ENCODE measurements at regions not wholly inside any gene's neighbourhood (a gene's known extent, or its start where the extent isn't known, plus 50 kb on each side); places are given as distances from the start of the nearest gene placed in this dataset.
A peak's percentile ranks its signal among the peaks of the same experiment; 100 is the strongest.

DNA sequence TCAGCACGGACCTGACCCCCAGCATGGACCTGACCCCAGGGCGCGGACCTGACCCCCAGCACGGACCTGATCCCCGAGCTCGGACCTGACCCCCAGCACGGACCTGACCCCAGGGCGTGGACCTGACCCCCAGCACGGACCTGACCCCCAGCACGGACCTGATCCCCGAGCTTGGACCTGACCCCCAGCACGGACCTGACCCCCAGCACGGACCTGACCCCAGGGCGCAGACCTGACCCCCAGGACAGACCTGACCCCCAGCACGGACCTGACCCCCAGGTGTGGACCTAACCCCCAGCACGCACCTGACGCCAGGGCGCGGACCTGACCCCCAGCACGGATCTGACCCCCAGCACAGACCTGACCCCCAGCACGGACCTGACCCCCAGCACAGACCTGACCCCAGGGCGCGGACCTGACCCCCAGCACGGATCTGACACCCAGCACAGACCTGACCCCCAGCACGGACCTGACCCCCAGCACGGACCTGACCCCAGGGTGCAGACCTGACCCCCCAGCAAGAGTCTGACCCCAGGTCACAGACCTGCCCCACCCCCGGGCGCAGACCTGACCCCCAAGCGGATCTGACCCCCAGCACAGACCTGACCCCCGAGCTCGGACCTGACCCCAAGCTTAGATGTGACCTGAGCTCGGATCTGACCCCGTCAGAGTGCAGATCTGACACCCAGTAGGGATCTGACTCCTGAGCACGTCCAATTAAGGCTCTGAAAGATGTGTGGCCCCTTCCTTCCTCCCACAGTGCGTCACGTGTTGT, 98.7 kb downstream of the C16orf95 start:
- no peak for DNase-seq (ENCODE audit: extremely low read depth, low read depth)

DNA sequence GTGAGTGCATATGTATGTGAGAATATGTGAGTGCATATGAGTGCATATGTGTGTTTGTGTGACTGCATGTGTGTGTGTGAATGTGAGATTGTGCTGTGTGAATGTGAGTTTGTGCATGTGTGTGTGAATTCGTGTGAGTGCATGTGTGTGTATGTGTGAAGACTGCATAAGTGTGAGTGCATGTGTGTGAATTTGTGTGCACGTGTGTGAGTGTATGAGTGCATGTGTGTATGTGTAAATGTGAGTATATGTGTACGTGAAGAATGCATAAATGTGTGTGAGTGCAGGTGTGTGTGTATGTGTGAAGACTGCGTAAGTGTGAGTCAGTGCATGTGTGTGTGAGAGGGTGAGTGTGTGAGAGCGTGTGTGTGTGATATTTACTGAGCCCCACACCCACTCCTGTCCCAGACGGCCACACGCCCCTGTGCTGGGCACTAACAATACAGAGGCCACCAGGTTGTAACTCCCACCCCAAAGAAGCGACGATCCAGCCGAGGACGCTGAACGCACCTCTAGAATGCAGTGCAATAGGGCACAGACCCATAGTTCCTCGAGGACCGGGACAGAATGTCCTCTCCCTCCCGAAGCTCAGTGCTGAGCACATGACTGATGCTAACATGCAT, 97.8 kb downstream of the C16orf95 start:
- DNase-seq (ENCODE audit: extremely low read depth, low read depth), result no peak

DNA sequence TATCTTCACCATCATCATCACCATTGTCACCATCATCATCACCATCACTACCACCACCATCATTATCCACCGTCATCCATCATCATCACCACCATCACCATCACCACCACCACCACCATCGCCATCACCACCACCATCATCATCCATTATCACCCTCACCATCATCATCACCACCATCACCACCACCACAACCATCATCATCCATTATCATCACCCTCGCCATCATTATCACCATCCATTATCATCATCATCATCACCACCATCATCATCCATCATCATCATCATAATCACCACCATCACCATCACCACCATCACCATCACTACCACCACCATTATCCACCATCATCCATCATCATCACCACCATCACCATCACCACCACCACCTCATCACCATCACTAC, 95.6 kb downstream of the C16orf95 start:
- no peak for DNase-seq (ENCODE audit: extremely low read depth, low read depth)

GRCh38 chr16:87222335-87222734, 94.9 kb downstream of the C16orf95 start:
- no peak for DNase-seq (ENCODE audit: extremely low read depth, low read depth)

- no peak for DNase-seq (ENCODE audit: extremely low read depth, low read depth)
These were observed 93.4 kb downstream of the C16orf95 start for GRCh38 chr16:87223656-87224248.

DNA sequence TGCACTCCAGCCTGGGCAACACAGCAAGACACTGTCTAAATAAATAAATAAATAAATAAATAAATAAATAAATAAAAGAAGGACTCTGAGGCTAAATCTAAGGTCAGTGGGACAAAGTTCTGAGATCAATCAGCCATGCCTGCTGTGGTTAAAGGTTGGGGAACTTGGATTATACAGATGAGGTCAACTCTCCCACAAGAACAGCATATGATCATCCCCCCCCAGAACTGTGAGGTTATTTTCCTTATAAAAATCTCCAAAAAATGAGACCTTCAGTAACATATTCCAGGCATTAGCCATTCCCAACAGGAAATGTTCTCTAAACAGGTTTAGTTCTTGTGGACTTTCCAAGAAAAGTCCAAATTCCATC, 90.3 kb downstream of the C16orf95 start:
- DNase-seq (ENCODE audit: extremely low read depth, low read depth), result no peak

DNA sequence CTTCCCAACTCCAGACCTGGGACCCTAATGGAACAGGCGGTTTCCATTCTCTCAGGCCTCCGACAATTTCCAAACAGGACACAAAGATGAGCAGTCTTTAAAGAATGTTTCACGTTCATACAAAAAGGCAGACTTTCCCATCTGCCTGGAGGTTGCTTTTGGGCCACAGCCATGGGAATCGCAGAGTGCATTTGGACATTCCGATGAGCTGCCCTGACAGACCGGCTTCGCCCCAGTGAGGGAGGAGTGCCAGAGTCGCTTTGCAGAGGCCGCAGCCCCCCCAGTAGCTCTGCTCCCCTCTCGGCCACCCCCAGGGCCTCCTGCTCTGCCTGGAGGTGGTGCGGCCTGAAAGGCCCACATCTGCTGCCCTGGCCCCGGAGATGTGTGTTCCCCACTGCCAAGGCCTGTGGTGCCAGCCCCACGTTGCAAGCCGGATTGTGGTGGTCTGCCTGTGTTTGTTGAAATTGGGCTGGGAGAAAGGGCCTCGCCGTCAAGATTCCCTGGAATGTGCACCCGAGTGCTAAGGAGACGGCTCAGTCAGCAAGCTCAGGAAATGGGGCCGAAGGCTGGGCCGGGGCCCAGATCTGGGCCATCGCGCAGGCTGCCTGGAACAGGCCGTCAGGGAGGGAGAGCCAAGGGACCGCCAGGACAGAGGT, 89.8 kb downstream of the C16orf95 start:
- DNase-seq (ENCODE audit: extremely low read depth, low read depth), result peak; percentile 56

DNA sequence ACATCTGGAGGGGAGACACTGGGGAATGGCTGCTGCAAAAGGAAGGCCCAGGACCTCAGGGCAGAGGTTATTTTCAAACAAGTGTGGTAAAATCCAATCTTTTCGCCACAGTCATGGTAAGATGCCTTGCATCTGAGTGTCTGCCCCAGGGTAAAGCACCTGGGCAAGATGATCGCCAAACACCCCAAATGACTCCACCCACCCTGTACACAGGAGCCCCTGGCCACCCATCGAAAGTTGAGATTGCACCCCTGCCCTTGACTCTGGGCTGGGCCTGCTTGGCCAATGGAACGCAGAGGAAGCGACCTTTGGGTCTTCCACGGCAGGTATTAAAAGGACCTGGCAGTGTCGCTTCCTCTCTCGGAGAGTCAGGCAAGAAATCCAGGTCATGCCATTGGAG, 88.8 kb downstream of the C16orf95 start:
- no peak for DNase-seq (ENCODE audit: extremely low read depth, low read depth)

DNA sequence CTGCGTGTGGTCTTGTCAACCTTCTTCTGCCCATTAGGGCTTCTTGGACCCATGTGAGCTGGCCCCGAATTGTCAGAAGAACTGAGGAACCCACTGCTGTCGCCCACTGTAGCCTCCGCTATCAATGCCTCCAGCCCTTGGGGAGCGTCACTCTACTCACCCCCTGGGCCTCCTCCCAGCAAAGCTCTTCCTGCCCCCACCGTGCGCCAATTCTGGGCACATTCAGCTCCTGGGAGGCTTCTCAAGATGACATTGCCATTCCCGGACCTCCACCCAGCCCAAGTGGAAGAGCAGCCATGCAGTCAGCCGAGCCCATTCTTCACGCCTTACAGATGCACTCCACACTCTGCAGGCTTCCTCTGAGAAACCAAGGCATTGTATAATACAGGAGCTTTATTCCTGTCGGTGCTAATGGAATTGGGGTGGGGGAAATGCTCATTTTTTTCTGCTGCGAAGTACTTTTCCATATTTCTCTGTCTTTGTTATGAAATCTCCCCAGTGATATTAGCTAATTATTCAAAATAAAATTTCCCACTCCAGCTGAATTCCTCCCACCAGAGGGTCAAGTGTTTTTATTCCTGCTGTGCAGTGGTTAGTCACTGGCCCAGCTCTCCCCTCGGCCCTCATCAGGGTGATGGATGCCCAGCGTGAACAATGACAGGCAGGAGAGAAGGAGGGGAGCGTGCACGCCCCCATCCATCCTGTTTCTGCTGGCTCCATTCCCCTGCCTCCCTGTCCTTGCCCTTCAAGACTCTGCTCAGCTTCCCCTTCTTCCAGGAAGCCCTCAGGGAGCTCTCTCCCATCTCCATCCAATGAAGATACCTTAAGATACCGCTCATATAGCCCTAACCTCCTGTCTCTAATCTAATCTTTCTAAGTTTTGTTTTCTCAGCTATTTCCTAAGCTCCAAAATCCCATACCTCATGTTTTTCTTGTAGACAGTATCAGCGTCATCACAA, 87.7 kb downstream of the C16orf95 start:
- no peak for DNase-seq (ENCODE audit: extremely low read depth, low read depth)

DNA sequence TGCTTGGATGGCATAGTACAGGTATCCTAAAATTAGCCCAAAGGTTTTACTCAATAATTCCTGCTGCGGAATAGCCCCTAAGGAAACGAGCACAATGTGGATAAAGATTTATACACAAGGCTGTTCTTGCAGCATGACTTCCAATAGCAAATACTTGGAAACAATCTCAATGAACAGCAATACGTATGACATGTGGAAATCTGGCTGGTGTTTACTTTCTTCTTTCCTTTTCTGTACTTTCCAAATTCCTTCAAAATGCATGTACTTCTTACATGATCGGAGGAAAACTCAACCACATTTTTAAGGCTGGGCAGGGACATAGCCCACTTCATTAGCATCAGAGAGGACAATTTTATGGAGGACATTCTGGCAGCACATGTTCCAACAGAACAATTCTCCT, 86.6 kb downstream of the C16orf95 start:
- DNase-seq (ENCODE audit: extremely low read depth, low read depth), result no peak

GRCh38 chr16:87231295-87231694, 85.9 kb downstream of the C16orf95 start:
- no peak for DNase-seq (ENCODE audit: extremely low read depth, low read depth)

DNA sequence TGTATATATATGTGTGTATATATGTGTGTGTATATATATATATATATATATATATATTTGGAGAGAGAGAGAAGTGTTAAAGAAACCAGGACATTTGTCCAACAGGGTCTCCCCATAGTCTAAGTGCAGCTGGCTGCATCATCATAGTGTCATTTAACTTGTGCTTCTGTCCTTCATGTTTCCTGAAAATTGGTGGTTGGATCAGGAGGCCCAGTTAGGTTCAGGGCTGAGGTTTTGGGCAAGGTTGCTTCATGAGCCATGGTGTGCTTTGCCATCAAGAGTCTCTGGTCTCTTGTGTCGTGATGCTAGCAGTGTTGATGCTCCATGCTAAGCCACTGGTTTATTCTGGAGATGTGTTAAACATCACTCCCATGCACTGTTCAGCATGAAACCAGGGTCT, 85.3 kb downstream of the C16orf95 start:
- no peak for DNase-seq (ENCODE audit: extremely low read depth, low read depth)

DNA sequence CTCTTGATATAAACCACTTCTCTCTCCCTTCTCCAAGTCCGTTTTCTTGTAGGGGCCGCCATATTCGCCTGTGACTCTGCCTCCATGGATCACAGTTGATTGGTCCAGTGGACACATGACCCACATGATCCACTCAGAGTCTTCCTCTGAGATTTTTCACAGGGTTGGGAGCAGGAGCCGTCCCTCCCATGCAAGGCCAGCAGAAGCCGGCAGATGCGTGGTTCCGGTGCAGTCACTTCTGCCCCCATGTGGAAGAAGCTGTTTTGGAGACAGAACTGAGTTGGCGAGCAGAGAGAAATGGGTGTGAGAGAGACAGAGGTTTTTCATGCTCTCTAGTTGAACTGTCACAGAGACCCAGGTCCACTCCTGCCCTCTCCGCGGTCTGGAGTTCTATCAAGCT, 83.3 kb downstream of the C16orf95 start:
- DNase-seq (ENCODE audit: extremely low read depth, low read depth), result no peak

DNA sequence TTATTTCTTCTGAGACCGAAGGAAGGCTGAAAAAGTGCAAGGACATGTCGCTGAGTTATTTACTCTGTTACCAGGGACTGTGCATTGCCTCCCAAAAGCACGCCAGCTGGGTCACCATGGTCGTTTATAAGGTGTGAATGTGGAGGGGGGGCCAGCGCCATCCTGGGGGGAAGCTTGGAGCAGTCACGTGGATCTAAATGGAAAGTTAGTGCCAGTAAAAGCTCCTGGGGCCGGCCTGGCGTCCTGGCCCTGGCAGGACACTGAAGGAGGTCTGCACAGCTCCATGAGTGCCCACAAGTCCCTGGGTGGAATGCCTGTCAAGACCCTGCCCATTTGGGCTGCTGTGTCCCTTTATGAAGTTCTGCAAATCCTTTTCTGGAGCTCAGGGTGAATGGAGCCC, 82.6 kb downstream of the C16orf95 start:
- no peak for DNase-seq (ENCODE audit: extremely low read depth, low read depth)

GRCh38 chr16:87235810-87236515, 81.2 kb downstream of the C16orf95 start:
- no peak for DNase-seq (ENCODE audit: extremely low read depth, low read depth)

DNA sequence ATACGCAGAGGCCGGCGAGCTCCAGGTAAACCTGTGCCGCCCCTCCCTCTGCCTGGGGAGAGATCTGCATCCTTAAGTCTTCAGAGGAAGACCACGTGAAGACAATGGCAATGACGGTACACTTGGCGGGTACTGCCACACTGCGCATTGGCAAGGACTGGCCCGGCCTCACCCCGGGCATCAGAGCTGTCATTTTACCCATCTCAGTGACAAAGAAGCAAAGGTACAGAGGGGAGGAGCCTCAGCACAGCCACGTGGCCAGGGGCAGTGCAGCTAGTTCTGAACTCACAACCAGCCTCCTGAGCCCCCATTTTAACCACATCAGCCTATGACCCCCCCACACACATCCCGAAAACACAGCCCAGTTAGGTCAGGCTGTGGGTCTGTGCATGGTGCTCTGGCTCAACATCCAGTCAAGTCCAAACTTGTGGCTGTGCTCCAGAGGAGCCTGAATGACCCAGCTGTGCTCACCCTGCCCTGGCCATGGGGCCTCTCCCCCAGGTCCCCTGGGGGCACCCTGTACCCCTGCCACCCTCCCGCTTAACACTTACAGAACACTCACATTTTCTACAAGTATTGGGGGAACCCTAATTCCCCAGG, 80.6 kb downstream of the C16orf95 start:
- DNase-seq (ENCODE audit: extremely low read depth, low read depth), result no peak

DNA sequence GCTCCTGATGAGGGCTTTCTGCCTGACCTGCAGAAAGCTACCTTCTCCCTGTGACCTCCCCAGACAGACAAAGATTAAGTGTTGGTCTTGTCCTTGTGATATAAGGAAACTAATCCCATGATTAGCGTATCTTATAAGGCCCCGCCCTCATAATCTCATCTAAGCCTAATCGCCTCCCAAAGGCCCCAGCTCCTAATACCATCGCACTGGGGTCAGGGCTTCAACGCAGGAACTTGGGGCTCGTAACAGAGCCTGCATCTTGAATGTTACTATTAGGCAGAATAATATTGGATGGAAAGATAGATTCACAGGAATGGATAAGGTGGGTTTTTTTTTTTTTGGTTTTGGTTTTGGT, 78.9 kb downstream of the C16orf95 start:
- no peak for DNase-seq (ENCODE audit: extremely low read depth, low read depth)

GRCh38 chr16:87239545-87239944, 77.6 kb downstream of the C16orf95 start:
- no peak for DNase-seq (ENCODE audit: extremely low read depth, low read depth)
